Activated CD8-positive, alpha-beta memory T cell treated with anti-CD3 and anti-CD28 coated beads for 24 hours (primary cell): ENCODE measurements at regions not wholly inside any gene's neighbourhood (a gene's known extent, or its start where the extent isn't known, plus 50 kb on each side); places are given as distances from the start of the nearest gene placed in this dataset.

ENCODE experiments used
- DNase-seq: peaks from one replicate; pipeline ENCODE4 v3.0.0-alpha.2; 2020

DNA sequence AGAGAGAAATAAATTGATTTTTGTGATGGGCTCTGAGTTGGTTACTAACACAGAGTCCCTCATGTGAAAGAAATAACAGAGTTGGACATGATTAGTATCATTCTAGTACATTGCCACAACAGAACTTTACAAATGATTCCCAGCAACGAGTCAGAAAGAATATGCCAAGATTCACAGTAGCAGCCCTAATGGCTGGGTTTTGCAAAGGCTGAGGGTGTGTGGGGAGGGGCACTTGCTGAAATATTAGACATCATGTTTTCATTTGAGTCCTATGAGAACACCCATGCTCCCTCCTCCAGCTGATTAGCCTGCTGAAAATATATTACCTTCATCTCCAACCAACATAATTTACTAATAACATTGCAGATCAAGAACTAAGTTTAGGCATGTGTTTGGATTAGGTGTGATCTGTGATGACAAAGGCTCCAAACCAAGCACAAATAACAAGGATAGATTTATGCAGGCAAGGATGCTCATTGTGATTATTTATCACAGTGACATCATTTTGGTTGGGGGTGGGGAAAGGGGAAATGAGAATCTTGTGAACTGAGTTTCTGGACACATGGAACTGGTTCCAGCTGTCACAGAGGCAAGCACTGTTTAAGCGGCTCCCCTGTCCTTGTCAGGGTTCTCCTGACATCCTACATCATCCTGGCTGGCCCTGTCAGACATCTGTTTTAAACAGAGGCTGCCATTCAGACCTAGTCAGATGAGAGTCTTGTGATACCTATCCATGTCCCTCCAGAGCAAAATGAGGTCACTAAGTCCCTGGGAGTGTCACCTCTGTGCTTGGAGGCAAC, 205.8 kb upstream of the NCKAP5 start:
- no peak for DNase-seq

DNA sequence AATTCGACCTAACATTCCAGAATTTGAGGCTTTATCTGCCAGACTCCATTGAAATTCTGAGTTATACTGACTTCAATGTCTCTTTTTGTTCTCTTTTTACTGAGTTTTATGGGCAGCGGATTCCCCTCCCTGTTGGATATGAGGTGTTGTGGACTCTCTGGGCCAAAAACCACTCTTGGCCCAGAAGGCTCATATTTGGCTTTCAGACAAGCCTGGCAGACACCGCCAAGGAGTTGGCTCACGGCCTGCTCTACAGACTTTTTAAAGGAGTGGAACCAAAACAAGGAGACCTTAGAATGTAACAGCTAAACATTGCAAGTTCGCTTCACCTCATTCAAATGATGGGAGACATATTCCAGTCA, 206.4 kb upstream of the NCKAP5 start:
- no peak for DNase-seq

DNA sequence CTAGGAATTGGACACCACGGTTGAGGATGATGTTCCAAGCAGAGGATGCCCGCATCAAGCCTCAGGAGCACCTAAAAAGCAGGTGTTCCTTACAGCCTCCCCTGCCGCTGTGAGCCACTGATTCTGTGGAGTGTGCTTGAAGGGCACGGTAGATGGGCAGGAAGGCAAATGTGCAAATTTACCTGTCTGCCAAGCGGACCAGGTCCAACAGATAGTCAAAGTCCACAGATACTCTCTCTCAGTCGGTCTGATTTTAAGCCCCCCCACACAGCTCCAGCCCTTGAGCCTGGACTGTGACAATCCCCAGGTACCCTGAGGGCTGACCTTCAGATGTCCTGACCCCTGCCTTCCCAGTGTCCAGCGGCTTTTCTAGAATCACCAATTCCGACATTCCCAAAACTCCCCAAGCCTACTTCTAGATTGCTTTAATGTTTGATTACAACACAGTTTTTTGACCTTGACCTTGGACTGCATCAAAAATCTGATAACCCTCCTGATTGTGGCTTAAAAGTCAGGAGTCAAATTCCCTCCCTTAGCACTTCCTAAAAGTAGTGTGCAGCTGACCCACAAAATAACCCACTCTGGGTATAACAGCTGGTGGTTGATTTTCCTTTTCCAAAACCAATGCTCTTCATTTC, 208.8 kb upstream of the NCKAP5 start:
- no peak for DNase-seq

DNA sequence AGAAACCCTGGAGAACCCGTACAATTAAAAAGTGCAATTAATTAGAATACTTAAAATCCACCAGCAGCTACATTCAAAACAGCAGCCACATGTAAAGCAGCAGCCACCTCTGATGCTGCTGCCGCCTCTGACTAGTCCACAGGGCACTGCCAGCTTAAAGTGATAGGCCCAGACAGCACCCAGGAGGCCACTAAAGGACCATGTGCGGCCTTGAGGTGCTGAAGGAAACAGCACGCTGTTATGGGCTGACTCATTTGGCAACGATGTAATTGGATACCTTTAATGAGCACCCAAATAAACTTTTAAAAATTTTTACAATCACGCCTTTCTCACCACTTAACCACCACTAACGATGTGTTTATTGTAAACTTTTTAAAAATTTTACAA, 209.3 kb upstream of the NCKAP5 start:
- no peak for DNase-seq

DNA sequence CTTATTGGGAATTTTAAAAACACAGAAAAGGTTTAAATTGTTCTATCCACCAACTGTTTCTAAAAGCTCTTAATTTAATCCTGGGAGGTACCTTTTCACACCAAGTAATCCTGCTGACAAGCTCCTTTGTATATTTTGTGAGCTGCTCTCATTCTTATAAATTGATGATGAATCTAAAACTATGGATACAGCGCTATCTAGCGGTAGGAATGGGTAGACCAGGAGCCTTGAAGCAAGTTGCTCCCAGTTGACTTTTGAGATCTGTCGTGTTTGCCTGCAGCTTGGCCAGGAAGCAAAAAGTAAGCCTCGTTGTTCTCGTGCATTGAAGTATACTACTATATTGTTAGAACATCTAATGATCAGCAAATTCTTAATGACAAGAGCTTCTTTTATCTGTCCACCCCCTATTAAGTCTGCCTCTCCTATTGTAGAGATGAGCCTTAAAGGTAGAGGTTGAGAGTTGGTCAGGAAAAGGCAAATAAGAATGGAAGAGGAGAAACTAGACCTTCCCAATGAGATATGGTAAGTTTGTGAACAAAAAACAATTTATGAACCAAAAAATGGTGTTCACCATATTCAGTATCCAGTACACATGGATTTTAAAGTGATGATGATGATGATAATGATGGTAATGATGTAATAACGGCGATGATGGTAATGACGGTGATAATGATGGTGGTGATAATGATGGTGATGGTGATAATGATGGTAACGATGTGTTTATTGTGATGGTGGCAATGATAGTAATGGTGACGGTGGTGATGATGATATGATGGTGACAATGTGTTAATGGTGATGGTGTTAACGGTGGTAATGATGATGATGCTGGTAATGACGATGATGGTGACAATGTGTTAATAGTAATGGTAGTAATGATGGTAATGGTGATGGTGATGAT, 212.1 kb upstream of the NCKAP5 start:
- no peak for DNase-seq

DNA sequence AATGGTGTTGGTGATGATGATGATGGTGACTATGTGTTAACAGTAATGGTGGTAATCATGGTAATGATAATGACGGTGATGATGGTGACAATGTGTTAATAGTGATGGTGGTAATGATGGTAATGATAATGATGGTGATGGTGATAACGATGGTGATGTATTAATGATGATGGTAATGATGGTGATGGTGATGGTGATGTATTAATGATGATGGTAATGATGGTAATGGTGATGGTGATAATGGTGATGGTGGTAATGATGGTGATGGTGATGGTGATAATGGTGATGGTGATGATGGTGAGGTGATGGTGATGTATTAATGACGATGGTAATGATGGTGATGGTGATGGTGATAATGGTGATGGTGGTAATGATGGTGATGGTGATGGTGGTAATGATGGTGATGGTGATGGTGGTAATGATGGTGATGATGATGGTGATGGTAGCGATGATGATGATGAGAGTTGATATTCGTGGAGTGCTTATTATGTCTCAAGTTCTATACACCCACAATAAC, 212.8 kb upstream of the NCKAP5 start:
- DNase-seq, result no peak

DNA sequence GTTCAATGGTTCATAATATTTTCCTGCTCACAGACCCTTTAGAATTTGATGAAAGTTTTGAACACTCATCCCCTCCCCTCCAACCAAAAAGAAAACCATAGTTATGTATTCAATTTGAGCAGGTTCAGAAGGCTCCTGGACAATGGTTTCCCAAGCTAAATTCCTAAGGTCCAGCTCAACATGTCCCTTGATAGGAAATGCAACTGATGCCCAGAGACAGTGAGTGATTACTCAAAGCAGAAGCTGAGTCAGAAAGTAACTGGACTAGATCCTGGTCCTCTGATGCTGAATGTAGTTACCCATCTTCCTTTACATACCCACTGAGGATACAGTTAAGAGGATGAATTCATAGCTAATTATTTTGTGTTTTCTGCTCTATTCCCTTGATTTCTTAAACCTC, 218.9 kb upstream of the NCKAP5 start:
- DNase-seq, result no peak

DNA sequence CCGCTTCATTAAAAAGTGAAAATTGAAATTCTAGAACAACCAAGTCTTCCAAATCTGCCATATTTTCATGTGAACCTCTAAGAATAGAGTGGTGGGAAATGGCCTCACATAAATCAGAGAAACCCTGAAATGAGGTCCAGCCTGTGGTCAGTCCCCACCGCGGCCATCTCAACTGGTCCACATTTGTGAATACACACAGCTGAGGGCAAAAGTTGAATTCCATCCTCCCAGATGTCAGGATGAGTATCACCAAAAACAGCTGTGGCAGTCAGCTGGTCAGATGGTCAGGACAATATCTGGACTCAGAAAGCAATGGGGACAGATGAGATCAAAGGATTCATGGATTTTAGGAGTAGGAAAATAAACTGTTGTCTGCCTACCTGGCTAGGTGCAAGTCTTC, 219.4 kb upstream of the NCKAP5 start:
- DNase-seq, result no peak

DNA sequence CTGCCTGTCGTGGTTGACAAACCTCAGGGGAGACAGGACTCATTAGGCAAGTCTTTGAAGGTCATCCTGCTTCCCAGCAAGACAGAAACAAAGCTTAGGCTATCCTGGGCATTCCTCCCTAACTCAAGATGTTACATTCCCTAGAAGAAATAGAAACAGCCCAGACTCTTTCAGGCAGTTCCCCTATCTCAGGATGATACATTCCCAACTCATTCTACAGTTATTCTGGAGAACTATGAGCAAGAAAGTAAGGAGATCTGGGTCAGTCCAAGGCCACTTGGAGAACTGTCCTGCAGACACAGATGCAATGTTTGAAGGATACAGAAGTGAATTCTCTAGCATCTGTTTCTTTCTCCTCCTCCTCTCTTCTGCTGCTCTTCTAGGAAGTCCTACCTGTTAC, 220.1 kb upstream of the NCKAP5 start:
- DNase-seq, result no peak

DNA sequence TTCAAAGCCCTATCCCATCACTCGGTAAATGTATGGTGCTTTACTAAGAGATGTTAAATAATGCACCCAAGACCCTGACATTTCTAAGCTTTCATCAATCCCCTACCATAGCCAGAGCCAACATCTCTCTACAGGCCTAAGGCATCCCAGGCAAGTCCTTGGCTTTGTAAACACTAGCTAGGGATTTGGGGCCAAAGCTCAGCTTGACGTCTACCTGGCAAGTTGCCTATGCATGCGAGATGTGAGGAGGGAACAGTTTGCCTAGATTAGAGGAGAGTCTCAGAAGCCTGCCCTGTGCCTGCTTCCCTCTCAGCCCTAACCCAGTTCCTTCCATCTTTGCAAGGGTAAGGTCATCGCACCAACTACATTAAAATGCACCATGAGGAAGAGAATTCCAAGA, 221.5 kb upstream of the NCKAP5 start:
- no peak for DNase-seq

DNA sequence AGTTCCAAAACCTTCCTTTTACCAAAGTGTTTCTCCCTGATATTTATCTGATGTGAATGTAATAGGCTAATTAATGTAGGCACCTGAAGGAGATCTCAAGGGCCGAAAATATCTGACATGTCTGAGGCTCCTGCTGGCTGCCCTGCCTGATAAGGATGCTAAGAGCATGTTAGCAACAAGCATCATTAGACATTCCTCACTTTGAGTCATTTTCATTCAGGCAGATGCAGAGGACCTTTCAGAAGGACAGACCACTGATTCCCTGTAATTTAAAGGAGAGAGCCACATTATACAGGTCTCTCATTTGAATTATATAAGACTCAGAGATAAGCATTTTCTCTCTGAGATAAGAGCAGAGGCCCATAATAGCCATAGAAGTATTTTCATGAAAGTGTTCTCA, 222.4 kb upstream of the NCKAP5 start:
- DNase-seq, result no peak

DNA sequence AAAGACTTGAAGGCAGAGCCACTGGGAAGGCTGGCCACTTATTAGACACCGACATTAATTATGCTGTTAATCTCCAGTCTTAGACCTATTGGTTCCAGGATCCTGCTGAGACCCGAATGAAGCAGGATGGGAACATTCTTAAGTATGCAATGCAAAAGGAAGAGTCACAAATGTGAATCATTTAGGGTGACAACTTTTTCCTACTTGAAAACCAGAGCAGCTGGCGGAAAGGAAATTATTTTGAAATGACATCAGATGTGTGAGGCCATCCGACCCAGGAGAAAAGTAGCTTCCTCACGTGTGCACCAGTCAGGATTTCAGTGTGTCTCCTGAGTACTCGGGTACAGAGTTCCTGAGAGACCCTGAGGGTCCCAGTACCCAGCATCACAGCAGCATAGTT, 222.9 kb upstream of the NCKAP5 start:
- no peak for DNase-seq

DNA sequence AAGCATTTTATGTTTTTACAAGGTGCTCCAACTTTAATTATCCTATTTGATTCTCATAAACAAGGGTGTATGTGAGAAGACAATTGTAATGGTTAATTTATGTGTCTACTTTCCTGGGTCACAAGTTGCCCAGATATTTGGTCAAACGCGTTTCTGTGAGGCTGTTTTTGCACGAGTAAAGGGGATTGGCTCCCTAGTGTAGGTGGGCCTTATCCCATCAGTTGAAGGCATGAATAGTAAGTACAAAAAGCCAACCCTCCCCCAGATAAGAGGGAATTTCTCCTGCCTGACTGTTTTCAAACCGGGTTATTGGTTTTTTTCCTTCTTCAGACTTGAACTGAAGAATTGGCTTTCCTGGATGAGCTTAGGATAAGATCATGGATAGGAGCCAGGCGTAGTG, 224.0 kb upstream of the NCKAP5 start:
- no peak for DNase-seq

DNA sequence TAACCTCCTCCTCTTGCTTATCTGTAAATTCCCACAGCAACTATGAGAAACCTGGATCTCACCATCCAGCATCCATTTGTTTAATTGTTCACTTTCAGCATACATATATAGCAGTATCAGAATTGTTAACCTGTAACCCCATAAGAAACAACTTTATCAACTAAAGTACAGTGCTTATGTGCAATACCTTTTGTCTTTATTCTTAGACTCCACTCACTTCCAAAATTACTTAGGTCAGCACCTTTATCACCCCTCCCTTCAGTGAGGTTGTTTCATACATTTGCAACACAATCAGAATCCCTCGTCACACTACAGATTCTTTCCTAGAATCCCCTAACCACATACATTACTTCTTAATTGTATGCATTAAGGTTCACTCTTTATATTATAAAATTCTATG, 225.9 kb upstream of the NCKAP5 start:
- DNase-seq, result no peak

DNA sequence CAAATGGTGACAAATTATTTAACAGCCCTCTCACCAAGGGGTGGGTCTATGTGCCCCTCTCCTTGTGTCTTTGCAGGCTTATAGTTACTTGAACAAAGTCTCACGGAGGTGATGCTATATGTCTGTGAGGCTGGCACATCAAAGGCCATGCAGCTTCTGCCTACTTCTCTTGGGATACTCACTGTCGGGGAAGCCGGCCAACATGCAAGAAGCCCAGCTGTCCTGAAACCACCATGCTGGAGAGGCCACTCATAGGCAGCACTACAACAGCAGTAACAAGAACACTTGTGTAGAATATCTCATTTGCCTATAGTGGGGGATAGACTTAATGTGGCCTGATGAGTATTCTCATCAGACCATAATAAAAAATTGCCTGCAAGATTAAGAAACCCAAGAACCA, 233.7 kb upstream of the NCKAP5 start:
- DNase-seq, result no peak

DNA sequence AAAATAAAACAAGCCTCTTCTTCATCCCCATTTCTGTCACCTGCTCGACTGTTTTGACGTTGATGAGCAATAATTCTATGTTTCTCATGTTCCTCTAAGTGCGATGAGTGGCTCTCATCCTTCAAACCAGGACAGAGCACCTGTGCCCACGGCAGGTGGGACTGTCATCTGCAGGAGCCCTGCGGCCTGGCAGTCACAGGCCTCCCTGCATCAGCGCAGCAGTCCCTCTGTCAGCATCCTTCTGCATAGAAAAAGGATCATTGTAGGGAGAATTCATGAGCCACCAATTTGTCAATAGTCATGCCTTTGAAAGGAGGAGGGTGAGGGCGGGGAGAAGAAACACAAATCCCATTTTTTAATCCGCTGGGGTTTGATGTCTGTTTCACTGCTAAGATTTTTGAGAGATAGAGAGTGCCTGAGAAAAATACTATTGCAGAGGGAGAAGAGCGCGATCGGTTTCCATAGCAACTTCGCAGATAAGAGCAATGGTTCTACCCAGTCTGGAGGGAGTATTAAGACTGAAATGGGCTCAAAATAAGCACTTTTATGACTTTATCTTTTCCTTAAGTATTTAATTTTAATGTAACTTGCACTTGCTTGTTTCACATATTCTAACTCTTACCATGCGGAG, 234.3 kb upstream of the NCKAP5 start:
- no peak for DNase-seq

DNA sequence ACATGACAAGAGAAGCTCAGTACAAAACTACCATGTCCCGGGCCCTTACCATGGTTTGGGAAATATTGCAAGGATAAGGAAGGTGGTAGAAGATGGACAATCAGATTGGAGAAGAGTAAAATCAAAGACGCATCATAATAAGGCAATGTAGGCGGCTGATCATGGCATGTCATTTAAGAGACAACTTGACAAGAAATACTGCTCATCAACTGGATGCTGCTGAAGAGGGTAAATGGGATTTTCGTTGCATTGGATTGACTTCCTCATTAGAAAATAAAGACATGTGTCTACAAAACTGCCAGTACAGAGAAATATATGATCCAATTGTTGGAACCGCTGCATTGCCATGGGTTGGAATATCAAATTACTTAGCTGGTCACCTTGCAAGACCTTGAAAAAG, 238.3 kb upstream of the NCKAP5 start:
- DNase-seq, result no peak

DNA sequence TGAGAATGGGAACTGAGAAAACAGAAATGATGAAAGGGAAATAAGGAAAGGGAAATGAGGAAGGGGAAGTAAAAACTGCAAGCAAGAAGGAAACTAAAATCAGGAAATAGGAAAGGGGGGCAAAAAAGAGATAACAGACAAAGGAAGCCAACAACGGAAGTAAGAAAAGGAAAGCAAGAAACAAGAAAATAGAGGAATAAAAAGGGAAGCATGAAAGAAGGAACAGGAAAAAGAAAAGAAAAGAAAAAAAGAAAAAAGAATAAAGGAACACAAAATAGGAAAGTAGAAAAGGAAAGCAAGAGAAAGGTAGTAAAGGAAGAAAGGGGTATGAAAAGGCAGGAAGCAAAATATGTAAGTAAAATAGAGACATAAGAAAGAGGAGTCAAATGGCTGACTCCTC, 241.2 kb upstream of the NCKAP5 start:
- DNase-seq, result no peak

DNA sequence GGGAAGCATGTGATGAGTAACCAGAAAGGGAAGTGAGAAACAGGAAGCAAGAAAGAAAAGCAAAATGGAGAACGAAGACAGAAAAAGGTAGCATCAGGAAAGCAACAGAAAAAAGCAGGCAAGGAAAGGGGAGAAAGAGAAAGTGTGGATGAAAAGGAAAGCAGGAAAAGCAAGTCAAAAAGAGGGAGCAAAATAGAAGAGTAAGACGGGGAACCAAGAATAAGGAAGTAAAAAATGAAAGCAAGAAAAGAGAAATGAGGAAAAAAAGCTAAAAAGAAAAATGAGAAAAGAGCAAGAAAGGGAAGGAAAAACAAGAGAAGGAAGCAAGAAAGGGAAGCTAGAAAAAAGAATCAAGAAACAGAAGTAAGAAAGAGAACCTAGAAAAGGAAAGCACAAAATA, 242.3 kb upstream of the NCKAP5 start:
- no peak for DNase-seq

DNA sequence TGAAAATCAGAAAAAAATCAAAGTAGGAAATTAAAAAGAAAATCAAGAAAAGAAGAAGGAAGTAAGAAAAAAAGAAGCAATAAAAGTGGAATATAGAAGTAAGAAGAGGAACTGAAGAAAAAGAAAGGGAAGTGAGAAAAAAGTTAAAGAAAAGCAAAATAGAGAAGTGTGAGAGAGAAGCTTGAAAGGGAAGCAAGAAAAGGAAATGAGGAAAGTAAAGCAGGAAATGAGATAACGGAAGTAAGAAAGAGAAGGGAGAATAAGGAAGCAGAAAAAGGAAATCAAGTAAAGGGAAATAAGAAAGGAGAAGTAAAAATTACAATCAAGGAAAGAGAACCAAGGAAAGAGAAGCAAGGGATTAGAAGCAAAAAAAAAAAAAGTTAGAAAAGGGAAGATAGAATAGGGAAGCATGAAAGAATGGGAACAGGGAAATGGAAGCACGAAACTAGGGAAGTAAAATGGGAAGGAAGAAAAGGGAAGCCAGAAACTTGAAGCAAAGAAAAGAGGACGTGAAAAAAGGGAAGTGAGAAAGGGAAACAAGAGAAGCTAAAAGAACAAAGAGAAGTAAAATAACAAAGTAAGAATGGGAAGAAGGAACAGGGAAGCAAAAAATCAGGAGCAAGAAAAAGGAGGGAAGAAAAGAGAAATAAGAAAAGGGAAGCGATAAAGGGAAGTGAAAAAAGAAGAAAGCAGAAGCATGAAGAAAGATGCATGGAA, 243.3 kb upstream of the NCKAP5 start:
- DNase-seq, result no peak

DNA sequence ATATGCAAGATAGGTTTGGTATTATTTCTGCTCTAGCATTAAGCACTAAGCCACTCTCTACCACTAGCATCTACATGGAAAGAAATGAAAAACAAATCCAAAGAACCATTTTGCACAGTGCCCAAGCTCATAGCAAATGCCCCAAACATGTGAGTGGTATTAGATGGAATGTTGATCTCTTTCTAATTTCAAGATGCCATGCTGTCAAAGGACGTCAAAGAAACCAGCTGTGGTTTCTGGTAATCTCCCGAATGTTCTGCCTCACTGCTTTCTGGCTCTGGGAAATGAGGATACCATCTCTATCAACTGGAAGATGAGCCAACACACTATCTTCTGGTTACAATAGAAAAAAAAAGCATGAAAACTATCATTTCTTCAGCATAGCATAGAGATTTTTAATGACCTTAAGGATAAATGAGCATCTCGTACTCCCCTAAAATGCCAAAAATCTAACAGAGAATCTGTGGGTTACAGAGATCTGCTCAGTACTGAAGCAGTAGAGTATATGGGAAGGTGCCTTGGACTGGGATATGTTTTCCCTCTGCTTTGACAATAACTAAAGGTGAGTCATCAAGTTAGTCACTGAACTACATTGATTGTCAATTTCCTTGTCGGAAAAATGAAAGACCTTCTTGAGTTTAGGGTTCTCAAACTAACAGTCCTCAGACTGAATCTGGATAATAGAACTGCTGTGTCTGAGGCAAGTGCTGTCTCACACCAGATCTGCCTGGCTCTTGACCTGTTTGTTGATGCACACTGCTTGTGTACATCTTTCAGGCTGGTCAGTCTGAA, 244.8 kb upstream of the NCKAP5 start:
- no peak for DNase-seq

DNA sequence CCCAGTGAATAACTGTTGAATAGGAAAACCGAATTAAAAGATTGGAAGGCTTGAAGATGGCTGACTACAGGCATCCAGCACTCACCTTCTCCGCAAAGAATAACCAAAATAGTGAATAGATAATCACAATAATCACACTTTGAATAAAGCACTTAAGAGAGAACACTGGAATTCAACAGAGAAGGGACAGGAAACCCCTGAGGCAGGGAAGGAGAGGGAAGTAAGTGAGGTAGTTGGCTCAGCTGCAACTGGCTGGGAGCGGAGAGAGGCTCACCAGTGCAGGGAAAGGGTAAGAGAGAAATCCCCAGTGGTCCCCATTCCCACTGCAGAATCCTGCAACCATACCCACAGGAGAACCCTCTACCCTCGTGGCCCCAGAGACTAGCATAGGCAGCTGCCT, 246.6 kb upstream of the NCKAP5 start:
- no peak for DNase-seq
